Suprapubic skin (tissue), 3 donors: ENCODE measurements at regions not wholly inside any gene's neighbourhood (a gene's known extent, or its start where the extent isn't known, plus 50 kb on each side); places are given as distances from the start of the nearest gene placed in this dataset.

Experiments used
- POLR2A ChIP-seq, 2 donors: fragments of 450-650 bp; IDR thresholded peaks; one replicate each; pipeline ENCODE4 v1.6.1; 2017; ENCODE audit warnings: antibody characterized with exemption in 2 of 2, mild to moderate bottlenecking in 2 of 2, moderate library complexity in 2 of 2
- TF ChIP-seq, protein P1 (sequence below), 2 donors: fragments of 200-600 bp in 1 of 2; fragments of 450-650 bp in 1 of 2; sonication (generic) in 1 of 2; IDR thresholded peaks; one replicate each; pipeline ENCODE4 v1.5.1; 2016 to 2019; ENCODE audit warnings: antibody characterized with exemption in 2 of 2, mild to moderate bottlenecking in 1 of 2, moderate library complexity in 1 of 2

DNA sequence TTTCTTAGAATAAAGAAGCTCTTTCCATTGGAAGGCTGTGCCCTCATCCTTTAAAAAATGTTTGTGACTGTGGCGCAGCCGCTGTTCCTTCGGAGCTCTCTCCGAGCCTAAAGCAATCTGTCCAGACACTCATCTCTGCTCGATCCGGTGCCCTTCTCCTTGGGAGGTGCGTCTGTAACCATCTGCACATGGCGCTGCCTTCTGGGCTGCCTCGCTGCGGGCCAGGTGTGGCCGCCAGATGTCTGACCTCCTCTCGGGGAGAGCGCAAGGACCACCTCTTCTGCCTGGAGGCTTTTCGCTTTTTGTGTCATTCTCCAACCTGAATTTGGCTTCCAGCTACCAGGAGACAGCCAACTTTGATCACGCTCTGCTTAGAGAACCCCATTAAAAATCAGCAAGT, 153.4 kb upstream of the PTCH1 start:
- TF ChIP-seq, protein P1, sequence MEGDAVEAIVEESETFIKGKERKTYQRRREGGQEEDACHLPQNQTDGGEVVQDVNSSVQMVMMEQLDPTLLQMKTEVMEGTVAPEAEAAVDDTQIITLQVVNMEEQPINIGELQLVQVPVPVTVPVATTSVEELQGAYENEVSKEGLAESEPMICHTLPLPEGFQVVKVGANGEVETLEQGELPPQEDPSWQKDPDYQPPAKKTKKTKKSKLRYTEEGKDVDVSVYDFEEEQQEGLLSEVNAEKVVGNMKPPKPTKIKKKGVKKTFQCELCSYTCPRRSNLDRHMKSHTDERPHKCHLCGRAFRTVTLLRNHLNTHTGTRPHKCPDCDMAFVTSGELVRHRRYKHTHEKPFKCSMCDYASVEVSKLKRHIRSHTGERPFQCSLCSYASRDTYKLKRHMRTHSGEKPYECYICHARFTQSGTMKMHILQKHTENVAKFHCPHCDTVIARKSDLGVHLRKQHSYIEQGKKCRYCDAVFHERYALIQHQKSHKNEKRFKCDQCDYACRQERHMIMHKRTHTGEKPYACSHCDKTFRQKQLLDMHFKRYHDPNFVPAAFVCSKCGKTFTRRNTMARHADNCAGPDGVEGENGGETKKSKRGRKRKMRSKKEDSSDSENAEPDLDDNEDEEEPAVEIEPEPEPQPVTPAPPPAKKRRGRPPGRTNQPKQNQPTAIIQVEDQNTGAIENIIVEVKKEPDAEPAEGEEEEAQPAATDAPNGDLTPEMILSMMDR (IDR thresholded peaks at IDR 0.05), result no peak
- no peak for TF ChIP-seq POLR2A (IDR thresholded peaks at IDR 0.05)
